Ovary (tissue), 7 donors: ENCODE measurements at regions not wholly inside any gene's neighbourhood (a gene's known extent, or its start where the extent isn't known, plus 50 kb on each side); places are given as distances from the start of the nearest gene placed in this dataset.
"Not testable (repeated sequence)": the region's sequence is repeated elsewhere in the genome, so short reads cannot be mapped to it uniquely, and the experiment has no call there.

ENCODE experiments used
- DNase-seq, 5 donors: peaks; one replicate each; pipeline ENCODE4 v3.0.0-alpha.2; 2019 to 2020
- H3K27ac ChIP-seq, 2 donors: fragments of 200-600 bp; one replicate each; pipeline versions ENCODE4 v1.5.1 to v1.8.0; 2019 to 2022
- H3K27me3 ChIP-seq: fragments of 200-600 bp; one replicate; pipeline ENCODE4 v1.8.0; 2022
- H3K36me3 ChIP-seq: fragments of 200-600 bp; sonication (generic); one replicate; pipeline ENCODE4 v1.5.1; 2019
- H3K4me1 ChIP-seq: one replicate; pipeline ENCODE4 v1.8.1; 2013; ENCODE audit warnings: mild to moderate bottlenecking, moderate library complexity; ENCODE audit not compliant: insufficient read depth
- H3K4me3 ChIP-seq: fragments of 200-600 bp; sonication (generic); one replicate; pipeline ENCODE4 v1.5.1; 2017
- H3K9me3 ChIP-seq, 2 donors: fragments of 200-600 bp in 1 of 2; sonication (generic) in 1 of 2; one replicate each; pipeline versions ENCODE4 v1.5.1 to v1.8.1; 2013 to 2019; ENCODE audit warnings: mild to moderate bottlenecking in 1 of 2, moderate library complexity in 1 of 2
- CTCF ChIP-seq, 3 donors: fragments of 450-650 bp in 2 of 3; fragments of 200-600 bp in 1 of 3; IDR thresholded peaks; one replicate each; pipeline versions ENCODE4 v1.5.1 to v1.8.0; 2016 to 2022; ENCODE audit warnings: antibody characterized with exemption in 3 of 3, mild to moderate bottlenecking in 1 of 3
- WGBS, 3 donors: extraction: QIAGEN DNeasy Blood & Tissue Kit in 1 of 3; methylation state at CpG; one replicate each; pipeline versions ENCODE4 v1.1.5 to v1.1.7; 2013 to 2017; 5-methylcytosine and 5-hydroxymethylcytosine counted together
- intact Hi-C, 4 donors: fragments of 100-400 bp; cut with DNase I; formaldehyde crosslinking; loops; one replicate each; pipeline versions ENCODE4 v1.11.0 to v1.15.1; 2022 to 2023
- donor health status: DM: no; HTN: no; CAD: no; lungs with moderate emphysema.
- donor health status: DM: no; HTN: no; CAD: no.
- donor health status: Bipolar disorder and iron deficiency.
- donor health status: DM: no; HTN: no; CAD: no.
- donor health status: DM: yes; HTN: yes; CAD: no.

- H3K4me1 ChIP-seq, intact Hi-C loops, H3K27me3 ChIP-seq, H3K9me3 ChIP-seq, H3K27ac ChIP-seq, H3K4me3 ChIP-seq, H3K36me3 ChIP-seq, DNase-seq: not testable (repeated sequence)
- peak in 1 of 3 donors; percentile 62 for TF ChIP-seq CTCF (IDR thresholded peaks at IDR 0.05)
- WGBS, 3 donors = 24 to 29% (median 24%) methylated on average over 7 of the region's 7 CpGs
These were observed 172.5 kb upstream of the NOTCH2NLA start for GRCh38 chr1:146401281-146401825.

- H3K27me3 ChIP-seq, intact Hi-C loops, H3K27ac ChIP-seq, H3K9me3 ChIP-seq, H3K36me3 ChIP-seq, H3K4me3 ChIP-seq, H3K4me1 ChIP-seq, DNase-seq: not testable (repeated sequence)
- WGBS, 3 donors = 80 to 85% (median 82%) methylated on average over 8 of the region's 8 CpGs
These were observed 171.6 kb upstream of the NOTCH2NLA start for GRCh38 chr1:146400173-146401121.

- DNase-seq, H3K4me1 ChIP-seq, H3K9me3 ChIP-seq, H3K27ac ChIP-seq, H3K4me3 ChIP-seq, intact Hi-C loops, H3K27me3 ChIP-seq, H3K36me3 ChIP-seq: not testable (repeated sequence)
- WGBS, 3 donors = 54 to 98% (median 72%) methylated on average over 2 of the region's 2 CpGs
These were observed 170.4 kb upstream of the NOTCH2NLA start for GRCh38 chr1:146399225-146399624.

- H3K36me3 ChIP-seq, intact Hi-C loops, H3K27ac ChIP-seq, H3K4me1 ChIP-seq, DNase-seq, H3K9me3 ChIP-seq, H3K27me3 ChIP-seq, H3K4me3 ChIP-seq: not testable (repeated sequence)
These were observed 168.0 kb upstream of the NOTCH2NLA start for GRCh38 chr1:146396801-146397200.

GRCh38 chr1:146396242-146396641 is 167.4 kb upstream of the NOTCH2NLA start:
- intact Hi-C loops, H3K4me3 ChIP-seq, DNase-seq, H3K4me1 ChIP-seq, H3K9me3 ChIP-seq, H3K27ac ChIP-seq, H3K27me3 ChIP-seq, H3K36me3 ChIP-seq: not testable (repeated sequence)
- 70 to 87% (median 80%) methylated on average over 5 to 6 of the region's 6 CpGs for WGBS, 3 donors

GRCh38 chr1:146393796-146394195 is 165.0 kb upstream of the NOTCH2NLA start:
- 24 to 44% (median 41%) methylated on average over 6 to 14 of the region's 23 CpGs for WGBS, 3 donors

GRCh38 chr1:146393154-146393553 is 164.3 kb upstream of the NOTCH2NLA start:
- WGBS, 3 donors = 45 to 47% (median 45%) methylated on average over 19 of the region's 19 CpGs
- intact Hi-C loops = not testable (repeated sequence)

More at GRCh38 chr1:146393796-146394195, 165.0 kb upstream of the NOTCH2NLA start:
- H3K4me3 ChIP-seq, H3K4me1 ChIP-seq, H3K27me3 ChIP-seq, DNase-seq, H3K36me3 ChIP-seq, H3K27ac ChIP-seq, intact Hi-C loops, H3K9me3 ChIP-seq: not testable (repeated sequence)

GRCh38 chr1:146389178-146389577 is 160.4 kb upstream of the NOTCH2NLA start:
- H3K9me3 ChIP-seq, H3K27me3 ChIP-seq, intact Hi-C loops, H3K4me1 ChIP-seq, H3K27ac ChIP-seq, H3K4me3 ChIP-seq, H3K36me3 ChIP-seq: not testable (repeated sequence)
- peak in 2 of 5 donors; percentile 19 to 34 for DNase-seq
- 70 to 93% (median 76%) methylated on average over 4 to 6 of the region's 6 CpGs for WGBS, 3 donors

More at GRCh38 chr1:146393154-146393553, 164.3 kb upstream of the NOTCH2NLA start:
- not testable (repeated sequence) for H3K36me3 ChIP-seq, H3K4me1 ChIP-seq, H3K4me3 ChIP-seq, DNase-seq, H3K27me3 ChIP-seq, H3K27ac ChIP-seq, H3K9me3 ChIP-seq

GRCh38 chr1:146387750-146388469 is 159.1 kb upstream of the NOTCH2NLA start:
- peak in 1 of 5 donors; percentile 23 for DNase-seq
- H3K27ac ChIP-seq, H3K27me3 ChIP-seq, H3K4me3 ChIP-seq, intact Hi-C loops, H3K9me3 ChIP-seq, H3K36me3 ChIP-seq, H3K4me1 ChIP-seq: not testable (repeated sequence)
- 29 to 34% (median 33%) methylated on average over 7 to 9 of the region's 10 CpGs for WGBS, 3 donors
